ENCODE measurements at regions not wholly inside any gene's neighbourhood (a gene's known extent, or its start where the extent isn't known, plus 50 kb on each side); places are given as distances from the start of the nearest gene placed in this dataset.

DNA sequence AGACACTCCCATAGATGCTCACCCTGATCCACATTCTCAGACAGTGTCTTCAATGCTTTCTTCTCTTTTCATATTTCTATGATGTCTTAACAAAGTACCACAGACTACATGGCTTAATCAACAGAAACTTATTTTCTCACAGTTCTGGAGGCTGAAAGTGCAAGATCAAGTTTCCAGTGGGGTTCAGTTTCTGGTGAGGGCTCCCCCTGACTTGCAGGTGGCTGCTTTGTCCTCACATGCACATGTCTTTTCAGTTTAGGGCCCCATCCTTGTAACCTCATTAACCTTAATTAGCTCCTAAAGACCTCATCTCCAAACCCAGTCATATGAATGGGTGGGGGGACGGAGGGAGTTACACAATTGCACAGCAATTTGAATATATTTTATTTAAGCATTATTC lies 335.8 kb downstream of the AASDHPPT start:
- Histone ChIP-seq H3K18ac (ENCODE audit: insufficient read length, low read depth, low read length) (no peak overlapping the region), H2AK5ac (ENCODE audit: insufficient read length, low read length) (no peak overlapping the region), H2BK20ac (ENCODE audit: low read depth, low read length, poor library complexity, severe bottlenecking) (no peak overlapping the region), H3T11ph (ENCODE audit: low read length) (no peak overlapping the region), H3K4me2 (ENCODE audit: insufficient read depth, insufficient read length, low read length) (no peak overlapping the region), H3K27ac (ENCODE audit: insufficient read length, low read depth, low read length) (no peak overlapping the region), H3K23me2 (ENCODE audit: insufficient read length, low read depth, low read length, poor library complexity, severe bottlenecking) (no peaks in the 10 kb centered on the region), H2BK15ac (ENCODE audit: low read depth, low read length) (no peak overlapping the region), H3K27me3 (ENCODE audit: insufficient read depth, low read length) (no peaks in the 10 kb centered on the region), H3K56ac (ENCODE audit: insufficient read length, low read depth, low read length) (no peak overlapping the region), H3K9me3 (ENCODE audit: control insufficient read depth, low read depth, low read length) (no peaks in the 10 kb centered on the region), H3K4ac (ENCODE audit: low read depth, low read length) (no peak overlapping the region), H2BK12ac (ENCODE audit: insufficient read length, low read depth, low read length) (no peak overlapping the region), H2AFZ (ENCODE audit: low read length) (no peak overlapping the region), H4K5ac (ENCODE audit: insufficient read length, low read depth, low read length) (no peak overlapping the region), H2BK5ac (ENCODE audit: insufficient read length, low read length) (no peak overlapping the region), H3K23ac (ENCODE audit: insufficient read length, low read depth, low read length) (no peak overlapping the region), H4K8ac (replicated peaks; ENCODE audit: insufficient read length, low read depth, low read length) (no peak overlapping the region), H3K4me1 (ENCODE audit: insufficient read depth, low read length) (no peaks in the 10 kb centered on the region; the same call in 1 of the 2 replicates), H4K20me1 (ENCODE audit: control insufficient read depth, insufficient read depth, insufficient read length) (no peaks in the 10 kb centered on the region), H2BK120ac (ENCODE audit: low read depth, low read length, poor library complexity, severe bottlenecking) (no peak overlapping the region), H3K14ac (ENCODE audit: insufficient read depth, low read length) (no peak overlapping the region), H3K79me2 (ENCODE audit: insufficient read depth, low read length) (no peaks in the 10 kb centered on the region), H3K9ac (ENCODE audit: extremely low read depth, insufficient read length, low read length) (no peak overlapping the region), H3K79me1 (ENCODE audit: insufficient read depth, low read depth, low read length, poor library complexity, severe bottlenecking) (no peaks in the 10 kb centered on the region), H4K91ac (ENCODE audit: insufficient read length, low read depth, low read length) (no peak overlapping the region)
- no peaks in the 10 kb centered on the region for H3K9me3 Mint-ChIP-seq
- WGBS (ENCODE audit: extremely low coverage, insufficient read length, low lambda C conversion rate): no CpG with 5 or more reads among the region's 1 CpG
- peaks cover 0 to 6% of the 10 kb centered on the region in 2 experiments; a peak in 2 of 4 replicates for H3K4me1 Mint-ChIP-seq
- no peak for TF ChIP-seq CTCF (conservative IDR thresholded peaks at IDR 0.05)
- H3K36me3 Mint-ChIP-seq (ENCODE audit: insufficient read depth in 1 of 3, low read depth in 3 of 3): no peaks in the 10 kb centered on the region
- no peak overlapping the region for H3K4me3 Mint-ChIP-seq
- H3K27me3 Mint-ChIP-seq (ENCODE audit: low read depth): no peaks in the 10 kb centered on the region
- no peak overlapping the region for H3K27ac Mint-ChIP-seq
- DNase-seq: no peak

Data from H9 (cell line).